H1 (cell line): ENCODE measurements at regions not wholly inside any gene's neighbourhood (a gene's known extent, or its start where the extent isn't known, plus 50 kb on each side); places are given as distances from the start of the nearest gene placed in this dataset.

Experiments
- BRCA1 ChIP-seq: IDR thresholded peaks from 2 replicates; pipeline ENCODE4 v1.6.1; 2012; ENCODE audit warnings: low read depth, low read length, improper control_type of control experiment
- CBX8 ChIP-seq: fragments of 300-800, 300-1000 bp; sonication (generic); IDR thresholded peaks from 2 replicates; pipeline ENCODE4 v1.7.1; 2016; ENCODE audit warnings: low read depth, low read length, borderline replicate concordance
- CHD1 ChIP-seq: IDR thresholded peaks from 2 replicates; pipeline ENCODE4 v1.6.1; 2012; ENCODE audit warnings: low read depth, low read length, improper control_type of control experiment
- CREB1 ChIP-seq: IDR thresholded peaks from 2 replicates; pipeline ENCODE4 v1.6.1; 2012; ENCODE audit warnings: inconsistent platforms
- EP300 ChIP-seq, 2 experiments: IDR thresholded peaks; 1 replicate in 1 of 2; 2 replicates in 1 of 2; pipeline ENCODE4 v1.6.1; 2011 to 2012; ENCODE audit warnings: low read depth in 2 of 2, low read length in 2 of 2, mild to moderate bottlenecking in 2 of 2, borderline replicate concordance in 1 of 2, inconsistent platforms in 1 of 2, moderate library complexity in 1 of 2
- HDAC2 ChIP-seq, 2 experiments: fragments of 300-600 bp in 1 of 2; sonication (generic) in 1 of 2; IDR thresholded peaks; 2 replicates each; pipeline ENCODE4 v1.6.1; 2011 to 2012; ENCODE audit warnings: low read depth in 2 of 2, low read length in 2 of 2, mild to moderate bottlenecking in 2 of 2, moderate library complexity in 2 of 2, borderline replicate concordance in 1 of 2, inconsistent platforms in 1 of 2
- JUND ChIP-seq: IDR thresholded peaks from 2 replicates; pipeline ENCODE4 v1.6.1; 2011; ENCODE audit warnings: mild to moderate bottlenecking, improper control_type of control experiment, low read length
- POU5F1 ChIP-seq: IDR thresholded peaks from 2 replicates; pipeline ENCODE4 v1.6.1; 2011; ENCODE audit warnings: low read depth, mild to moderate bottlenecking, low read length, moderate library complexity
- SIX5 ChIP-seq: IDR thresholded peaks from 2 replicates; pipeline ENCODE4 v1.6.1; 2011; ENCODE audit warnings: mild to moderate bottlenecking, low read depth, low read length
- SRF ChIP-seq: IDR thresholded peaks from 2 replicates; pipeline ENCODE4 v1.6.1; 2011; ENCODE audit warnings: mild to moderate bottlenecking, low read depth, low read length, moderate library complexity
- TEAD4 ChIP-seq: IDR thresholded peaks from 2 replicates; pipeline ENCODE4 v1.6.1; 2012; ENCODE audit warnings: low read depth, low read length, inconsistent platforms, mixed read lengths
- TF ChIP-seq, protein P1 (sequence below): fragments of 300-600 bp; sonication (generic); IDR thresholded peaks from 2 replicates; pipeline ENCODE4 v1.7.1; 2012; ENCODE audit warnings: low read length, moderate library complexity, mild to moderate bottlenecking, inconsistent platforms; ENCODE audit not compliant: insufficient replicate concordance

DNA sequence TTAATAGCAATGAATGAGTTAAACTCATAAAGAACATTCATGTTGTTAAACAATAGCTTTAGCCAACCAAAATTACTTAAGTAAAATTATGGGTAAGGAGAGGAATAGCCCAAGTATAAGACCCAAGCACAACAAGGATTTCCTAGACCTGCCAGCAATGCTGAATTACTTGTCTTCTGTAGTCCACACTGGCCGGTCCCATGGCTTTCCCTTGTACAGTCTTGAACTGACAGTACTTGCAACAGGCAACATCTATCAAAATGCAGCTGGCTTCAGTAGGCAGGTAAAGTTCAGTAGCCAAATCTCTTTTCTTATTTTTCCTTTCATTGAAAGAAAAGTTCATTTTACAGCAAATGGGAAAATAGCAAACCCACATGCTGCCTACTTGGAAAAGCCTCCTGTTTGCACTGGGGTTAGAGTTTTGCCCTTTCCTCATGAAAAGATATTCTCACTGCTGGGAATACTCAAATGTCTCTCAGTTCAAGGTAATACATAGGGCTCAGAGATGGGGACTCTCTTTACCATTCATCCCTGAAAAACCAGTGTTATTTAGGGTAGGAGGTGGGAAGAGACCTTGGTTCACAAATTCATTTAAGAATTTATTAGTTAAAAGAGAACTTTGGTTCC lies 222.8 kb downstream of the TTLL7 start (continued):
- TF ChIP-seq, protein P1, sequence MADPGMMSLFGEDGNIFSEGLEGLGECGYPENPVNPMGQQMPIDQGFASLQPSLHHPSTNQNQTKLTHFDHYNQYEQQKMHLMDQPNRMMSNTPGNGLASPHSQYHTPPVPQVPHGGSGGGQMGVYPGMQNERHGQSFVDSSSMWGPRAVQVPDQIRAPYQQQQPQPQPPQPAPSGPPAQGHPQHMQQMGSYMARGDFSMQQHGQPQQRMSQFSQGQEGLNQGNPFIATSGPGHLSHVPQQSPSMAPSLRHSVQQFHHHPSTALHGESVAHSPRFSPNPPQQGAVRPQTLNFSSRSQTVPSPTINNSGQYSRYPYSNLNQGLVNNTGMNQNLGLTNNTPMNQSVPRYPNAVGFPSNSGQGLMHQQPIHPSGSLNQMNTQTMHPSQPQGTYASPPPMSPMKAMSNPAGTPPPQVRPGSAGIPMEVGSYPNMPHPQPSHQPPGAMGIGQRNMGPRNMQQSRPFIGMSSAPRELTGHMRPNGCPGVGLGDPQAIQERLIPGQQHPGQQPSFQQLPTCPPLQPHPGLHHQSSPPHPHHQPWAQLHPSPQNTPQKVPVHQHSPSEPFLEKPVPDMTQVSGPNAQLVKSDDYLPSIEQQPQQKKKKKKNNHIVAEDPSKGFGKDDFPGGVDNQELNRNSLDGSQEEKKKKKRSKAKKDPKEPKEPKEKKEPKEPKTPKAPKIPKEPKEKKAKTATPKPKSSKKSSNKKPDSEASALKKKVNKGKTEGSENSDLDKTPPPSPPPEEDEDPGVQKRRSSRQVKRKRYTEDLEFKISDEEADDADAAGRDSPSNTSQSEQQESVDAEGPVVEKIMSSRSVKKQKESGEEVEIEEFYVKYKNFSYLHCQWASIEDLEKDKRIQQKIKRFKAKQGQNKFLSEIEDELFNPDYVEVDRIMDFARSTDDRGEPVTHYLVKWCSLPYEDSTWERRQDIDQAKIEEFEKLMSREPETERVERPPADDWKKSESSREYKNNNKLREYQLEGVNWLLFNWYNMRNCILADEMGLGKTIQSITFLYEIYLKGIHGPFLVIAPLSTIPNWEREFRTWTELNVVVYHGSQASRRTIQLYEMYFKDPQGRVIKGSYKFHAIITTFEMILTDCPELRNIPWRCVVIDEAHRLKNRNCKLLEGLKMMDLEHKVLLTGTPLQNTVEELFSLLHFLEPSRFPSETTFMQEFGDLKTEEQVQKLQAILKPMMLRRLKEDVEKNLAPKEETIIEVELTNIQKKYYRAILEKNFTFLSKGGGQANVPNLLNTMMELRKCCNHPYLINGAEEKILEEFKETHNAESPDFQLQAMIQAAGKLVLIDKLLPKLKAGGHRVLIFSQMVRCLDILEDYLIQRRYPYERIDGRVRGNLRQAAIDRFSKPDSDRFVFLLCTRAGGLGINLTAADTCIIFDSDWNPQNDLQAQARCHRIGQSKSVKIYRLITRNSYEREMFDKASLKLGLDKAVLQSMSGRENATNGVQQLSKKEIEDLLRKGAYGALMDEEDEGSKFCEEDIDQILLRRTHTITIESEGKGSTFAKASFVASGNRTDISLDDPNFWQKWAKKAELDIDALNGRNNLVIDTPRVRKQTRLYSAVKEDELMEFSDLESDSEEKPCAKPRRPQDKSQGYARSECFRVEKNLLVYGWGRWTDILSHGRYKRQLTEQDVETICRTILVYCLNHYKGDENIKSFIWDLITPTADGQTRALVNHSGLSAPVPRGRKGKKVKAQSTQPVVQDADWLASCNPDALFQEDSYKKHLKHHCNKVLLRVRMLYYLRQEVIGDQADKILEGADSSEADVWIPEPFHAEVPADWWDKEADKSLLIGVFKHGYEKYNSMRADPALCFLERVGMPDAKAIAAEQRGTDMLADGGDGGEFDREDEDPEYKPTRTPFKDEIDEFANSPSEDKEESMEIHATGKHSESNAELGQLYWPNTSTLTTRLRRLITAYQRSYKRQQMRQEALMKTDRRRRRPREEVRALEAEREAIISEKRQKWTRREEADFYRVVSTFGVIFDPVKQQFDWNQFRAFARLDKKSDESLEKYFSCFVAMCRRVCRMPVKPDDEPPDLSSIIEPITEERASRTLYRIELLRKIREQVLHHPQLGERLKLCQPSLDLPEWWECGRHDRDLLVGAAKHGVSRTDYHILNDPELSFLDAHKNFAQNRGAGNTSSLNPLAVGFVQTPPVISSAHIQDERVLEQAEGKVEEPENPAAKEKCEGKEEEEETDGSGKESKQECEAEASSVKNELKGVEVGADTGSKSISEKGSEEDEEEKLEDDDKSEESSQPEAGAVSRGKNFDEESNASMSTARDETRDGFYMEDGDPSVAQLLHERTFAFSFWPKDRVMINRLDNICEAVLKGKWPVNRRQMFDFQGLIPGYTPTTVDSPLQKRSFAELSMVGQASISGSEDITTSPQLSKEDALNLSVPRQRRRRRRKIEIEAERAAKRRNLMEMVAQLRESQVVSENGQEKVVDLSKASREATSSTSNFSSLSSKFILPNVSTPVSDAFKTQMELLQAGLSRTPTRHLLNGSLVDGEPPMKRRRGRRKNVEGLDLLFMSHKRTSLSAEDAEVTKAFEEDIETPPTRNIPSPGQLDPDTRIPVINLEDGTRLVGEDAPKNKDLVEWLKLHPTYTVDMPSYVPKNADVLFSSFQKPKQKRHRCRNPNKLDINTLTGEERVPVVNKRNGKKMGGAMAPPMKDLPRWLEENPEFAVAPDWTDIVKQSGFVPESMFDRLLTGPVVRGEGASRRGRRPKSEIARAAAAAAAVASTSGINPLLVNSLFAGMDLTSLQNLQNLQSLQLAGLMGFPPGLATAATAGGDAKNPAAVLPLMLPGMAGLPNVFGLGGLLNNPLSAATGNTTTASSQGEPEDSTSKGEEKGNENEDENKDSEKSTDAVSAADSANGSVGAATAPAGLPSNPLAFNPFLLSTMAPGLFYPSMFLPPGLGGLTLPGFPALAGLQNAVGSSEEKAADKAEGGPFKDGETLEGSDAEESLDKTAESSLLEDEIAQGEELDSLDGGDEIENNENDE: no peak
- TF ChIP-seq TEAD4 (no peak), BRCA1 (no peak), SRF (no peak), CREB1 (no peak), POU5F1 (no peak), CBX8 (no peak), EP300 (IDR thresholded peaks at IDR 0.05; ENCODE audit: borderline replicate concordance in 1 of 2, low read depth in 2 of 2, low read length in 2 of 2) (no peak), JUND (no peak), CHD1 (no peak), SIX5 (no peak), HDAC2 (IDR thresholded peaks at IDR 0.05; ENCODE audit: borderline replicate concordance in 1 of 2, low read depth in 2 of 2, low read length in 2 of 2) (no peak)
